Breast epithelium (tissue), 4 donors: ENCODE measurements at regions not wholly inside any gene's neighbourhood (a gene's known extent, or its start where the extent isn't known, plus 50 kb on each side); places are given as distances from the start of the nearest gene placed in this dataset.
"Not testable (repeated sequence)": the region's sequence is repeated elsewhere in the genome, so short reads cannot be mapped to it uniquely, and the experiment has no call there.

ENCODE experiments used
- DNase-seq, 2 donors: peaks; one replicate each; pipeline ENCODE4 v3.0.0-alpha.2; 2019; ENCODE audit warnings: low spot score in 2 of 2
- H3K27ac ChIP-seq, 2 donors: fragments of 200-600 bp; sonication (generic) in 1 of 2; one replicate each; pipeline ENCODE4 v1.5.1; 2016 to 2019; ENCODE audit warnings: mild to moderate bottlenecking in 1 of 2
- H3K27me3 ChIP-seq, 2 donors: fragments of 200-600 bp; sonication (generic) in 1 of 2; one replicate each; pipeline versions ENCODE4 v1.5.1 to v1.6.0; 2017 to 2019; ENCODE audit warnings: control low read depth in 1 of 2, mild to moderate bottlenecking in 1 of 2
- H3K36me3 ChIP-seq: fragments of 200-600 bp; one replicate; pipeline ENCODE4 v1.5.1; 2019
- H3K4me1 ChIP-seq, 2 donors: fragments of 200-600 bp; sonication (generic); one replicate each; pipeline ENCODE4 v1.5.1; 2016 to 2019; ENCODE audit warnings: control low read depth in 1 of 2
- H3K4me3 ChIP-seq, 3 donors: fragments of 200-600 bp; sonication (generic); 1 replicate in 2 of 3; 2 replicates in 1 of 3; pipeline ENCODE4 v1.5.1; 2016 to 2019; ENCODE audit warnings: mild to moderate bottlenecking in 3 of 3, moderate library complexity in 2 of 3
- H3K9me3 ChIP-seq, 2 donors: fragments of 200-600 bp; sonication (generic) in 1 of 2; one replicate each; pipeline ENCODE4 v1.5.1; 2016 to 2019; ENCODE audit warnings: control low read depth in 1 of 2
- POLR2A ChIP-seq: fragments of 450-650 bp; IDR thresholded peaks from one replicate; pipeline ENCODE4 v1.6.1; 2016; ENCODE audit warnings: antibody characterized with exemption, mild to moderate bottlenecking, moderate library complexity
- POLR2AphosphoS5 ChIP-seq, 3 donors: sonication (generic); formaldehyde crosslinking; IDR thresholded peaks; one replicate each; pipeline ENCODE4 v1.6.1; 2017; ENCODE audit warnings: antibody characterized with exemption in 3 of 3
- intact Hi-C: fragments of 100-400 bp; cut with DNase I; formaldehyde crosslinking; loops from one replicate; pipeline ENCODE4 v1.15.1; 2023; ENCODE audit warnings: low total_unique reads
- TF ChIP-seq, protein P1 (sequence below), 3 donors: fragments of 450-650 bp; IDR thresholded peaks; one replicate each; pipeline ENCODE4 v1.5.1; 2016 to 2017; ENCODE audit warnings: antibody characterized with exemption in 3 of 3, mild to moderate bottlenecking in 3 of 3, moderate library complexity in 3 of 3

DNA sequence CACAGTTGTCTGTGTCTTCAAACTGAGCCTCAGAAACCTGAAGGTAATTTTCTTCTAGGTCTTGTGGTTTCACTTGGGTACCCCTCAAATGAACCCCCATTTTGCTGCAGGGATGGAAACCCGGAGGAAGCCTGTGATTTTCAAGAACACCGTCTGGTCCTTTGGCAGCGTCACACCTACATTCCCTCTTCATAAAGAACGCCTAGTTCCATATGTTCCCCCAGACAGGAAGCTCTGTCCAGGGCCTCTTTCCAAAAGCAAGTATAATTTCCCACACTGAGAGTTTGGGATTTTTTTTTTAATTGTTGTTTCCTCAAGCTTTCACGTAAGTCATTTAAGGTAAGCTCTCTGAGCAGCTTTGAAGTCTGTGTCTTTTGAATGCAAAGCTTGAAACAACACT, 515.0 kb downstream of the TMEM114 start:
- TF ChIP-seq POLR2A (no peak), POLR2AphosphoS5 (IDR thresholded peaks at IDR 0.05) (no peak)
- TF ChIP-seq, protein P1, sequence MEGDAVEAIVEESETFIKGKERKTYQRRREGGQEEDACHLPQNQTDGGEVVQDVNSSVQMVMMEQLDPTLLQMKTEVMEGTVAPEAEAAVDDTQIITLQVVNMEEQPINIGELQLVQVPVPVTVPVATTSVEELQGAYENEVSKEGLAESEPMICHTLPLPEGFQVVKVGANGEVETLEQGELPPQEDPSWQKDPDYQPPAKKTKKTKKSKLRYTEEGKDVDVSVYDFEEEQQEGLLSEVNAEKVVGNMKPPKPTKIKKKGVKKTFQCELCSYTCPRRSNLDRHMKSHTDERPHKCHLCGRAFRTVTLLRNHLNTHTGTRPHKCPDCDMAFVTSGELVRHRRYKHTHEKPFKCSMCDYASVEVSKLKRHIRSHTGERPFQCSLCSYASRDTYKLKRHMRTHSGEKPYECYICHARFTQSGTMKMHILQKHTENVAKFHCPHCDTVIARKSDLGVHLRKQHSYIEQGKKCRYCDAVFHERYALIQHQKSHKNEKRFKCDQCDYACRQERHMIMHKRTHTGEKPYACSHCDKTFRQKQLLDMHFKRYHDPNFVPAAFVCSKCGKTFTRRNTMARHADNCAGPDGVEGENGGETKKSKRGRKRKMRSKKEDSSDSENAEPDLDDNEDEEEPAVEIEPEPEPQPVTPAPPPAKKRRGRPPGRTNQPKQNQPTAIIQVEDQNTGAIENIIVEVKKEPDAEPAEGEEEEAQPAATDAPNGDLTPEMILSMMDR (IDR thresholded peaks at IDR 0.05) = no peak
- intact Hi-C loops = no loop called here

DNA sequence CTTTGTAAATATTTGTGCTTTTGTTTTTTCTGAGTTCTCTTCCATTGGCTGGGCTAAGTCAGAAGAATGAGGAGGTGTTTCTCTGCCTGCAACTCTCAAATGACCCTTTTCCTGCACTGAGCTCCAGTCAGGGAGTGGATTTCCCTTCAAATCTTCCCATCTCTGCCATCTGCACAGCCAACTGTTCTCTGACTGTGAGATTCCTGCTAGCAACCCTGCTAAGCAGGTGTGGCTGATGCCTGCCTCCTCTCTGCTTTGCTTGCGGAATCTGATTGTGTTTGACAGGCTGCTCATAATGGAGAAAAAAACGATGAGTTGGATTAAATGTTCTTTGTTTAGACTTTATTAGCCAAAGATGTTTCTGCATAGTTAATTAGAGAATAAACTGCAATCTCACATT, 519.8 kb downstream of the TMEM114 start:
- no peak for DNase-seq
- TF ChIP-seq POLR2AphosphoS5 (IDR thresholded peaks at IDR 0.05) (no peak), POLR2A (no peak)
- TF ChIP-seq, protein P1 (IDR thresholded peaks at IDR 0.05) = no peak

More for the DNA sequence above, 515.0 kb downstream of the TMEM114 start:
- Histone ChIP-seq H3K27me3 (no peaks in the 10 kb centered on the region), H3K4me3 (no peak overlapping the region), H3K9me3 (no peaks in the 10 kb centered on the region), H3K27ac (no peak overlapping the region), H3K4me1 (no peaks in the 10 kb centered on the region), H3K36me3 (no peaks in the 10 kb centered on the region)
- DNase-seq = no peak

DNA sequence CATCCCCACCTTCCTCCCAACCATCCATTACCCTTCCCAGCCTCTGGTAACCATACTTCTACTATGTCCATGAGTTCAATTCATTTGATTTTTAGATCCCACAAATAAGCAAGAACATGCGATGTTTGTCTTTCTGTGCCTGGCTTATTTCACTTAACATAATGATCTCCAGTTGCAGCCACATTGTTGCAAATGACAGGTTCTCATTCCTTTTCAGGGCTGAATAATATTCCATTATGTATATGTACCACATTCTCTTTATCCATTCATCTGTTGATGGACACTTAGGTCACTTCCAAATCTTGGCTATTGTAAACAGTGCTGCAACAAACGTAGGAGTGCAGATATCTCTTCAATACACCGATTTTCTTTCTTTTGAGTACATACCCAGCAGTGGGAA, 522.1 kb downstream of the TMEM114 start:
- intact Hi-C loops, H3K27ac ChIP-seq, DNase-seq, H3K4me1 ChIP-seq, H3K27me3 ChIP-seq, H3K4me3 ChIP-seq, H3K36me3 ChIP-seq: not testable (repeated sequence)
- H3K9me3 ChIP-seq = peaks cover 15 to 28% of the 10 kb centered on the region in 2 donors

More for the DNA sequence above, 519.8 kb downstream of the TMEM114 start:
- Histone ChIP-seq H3K4me1 (no peaks in the 10 kb centered on the region), H3K27me3 (no peaks in the 10 kb centered on the region), H3K27ac (no peak overlapping the region), H3K4me3 (no peak overlapping the region), H3K36me3 (no peaks in the 10 kb centered on the region), H3K9me3 (peaks cover 14 to 20% of the 10 kb centered on the region in 2 donors)
- intact Hi-C loops = no loop called here

DNA sequence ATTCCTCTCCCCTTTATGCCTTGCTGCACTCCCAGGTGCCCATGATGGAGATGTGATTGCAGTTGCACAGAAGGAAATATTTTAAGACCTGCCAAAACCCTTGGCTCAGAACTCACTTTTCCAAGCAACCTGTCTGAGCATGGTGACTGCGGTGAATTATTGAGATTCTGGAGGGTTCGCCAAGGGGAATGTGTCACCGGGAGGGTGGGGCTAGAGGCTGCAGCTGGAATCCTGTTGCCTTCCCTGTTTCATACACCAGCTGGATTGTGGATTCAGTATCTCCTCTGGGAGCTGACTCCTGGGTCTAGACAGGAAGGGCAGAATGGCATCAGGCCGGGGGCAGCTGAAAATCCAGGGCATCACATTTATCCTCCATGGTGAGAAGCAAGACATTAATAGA, 527.2 kb downstream of the TMEM114 start:
- no peaks in the 10 kb centered on the region for H3K4me1 ChIP-seq
- intact Hi-C loops = no loop called here
- no peak overlapping the region for H3K4me3 ChIP-seq
- no peak for TF ChIP-seq POLR2AphosphoS5 (IDR thresholded peaks at IDR 0.05)
- TF ChIP-seq, protein P1 (IDR thresholded peaks at IDR 0.05) = no peak
- no peak for TF ChIP-seq POLR2A
- peak in 1 of 2 donors; percentile 18 for DNase-seq
- no peaks in the 10 kb centered on the region for H3K27me3 ChIP-seq
- H3K9me3 ChIP-seq = peaks cover 15 to 28% of the 10 kb centered on the region in 2 donors
- H3K27ac ChIP-seq = no peak overlapping the region
- no peaks in the 10 kb centered on the region for H3K36me3 ChIP-seq

DNA sequence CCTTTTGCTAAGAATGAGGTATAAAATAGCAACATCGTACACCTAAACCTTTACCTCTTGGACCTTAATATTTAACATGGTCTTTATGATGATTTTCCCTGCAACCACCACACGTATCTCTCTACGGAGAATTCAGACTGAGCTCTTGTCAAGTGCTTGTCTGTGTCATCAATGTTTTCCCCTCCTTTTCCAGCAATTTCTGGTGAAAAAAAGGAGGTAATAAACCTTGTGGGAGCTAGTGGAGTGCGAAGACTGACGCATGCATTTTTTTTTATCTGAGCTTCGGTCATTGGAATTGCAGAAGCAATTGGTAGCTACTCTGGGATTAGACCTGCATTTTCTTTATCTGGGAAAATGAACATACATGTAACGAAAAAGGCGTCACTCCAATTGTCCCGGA, 527.6 kb downstream of the TMEM114 start:
- no peak for DNase-seq
- H3K27ac ChIP-seq = no peak overlapping the region
- TF ChIP-seq POLR2AphosphoS5 (IDR thresholded peaks at IDR 0.05) (no peak), POLR2A (no peak)
- TF ChIP-seq, protein P1 (IDR thresholded peaks at IDR 0.05) = no peak
- no peak overlapping the region for H3K4me3 ChIP-seq
- intact Hi-C loops = no loop called here
- H3K27me3 ChIP-seq = no peaks in the 10 kb centered on the region
- H3K4me1 ChIP-seq = no peaks in the 10 kb centered on the region
- H3K36me3 ChIP-seq = no peaks in the 10 kb centered on the region
- peaks cover 14 to 28% of the 10 kb centered on the region in 2 donors for H3K9me3 ChIP-seq

DNA sequence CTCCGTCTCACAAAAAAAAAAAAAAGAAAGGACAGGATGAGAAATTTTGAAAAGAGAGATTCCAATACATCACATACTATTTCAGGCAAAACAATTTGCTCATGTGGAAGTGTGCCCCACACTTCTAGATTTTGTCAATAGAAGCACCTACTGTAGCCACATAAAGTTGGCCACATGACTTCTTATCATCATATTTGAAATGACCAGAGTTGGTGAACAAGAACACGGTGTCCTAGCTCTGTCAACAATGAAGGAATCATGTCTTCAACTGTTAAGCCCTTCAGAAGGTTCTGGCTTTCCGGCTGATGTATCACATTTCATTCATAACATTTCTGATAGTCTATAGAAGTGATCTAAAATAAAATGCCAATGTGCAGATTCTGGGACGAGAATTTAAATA, 534.5 kb downstream of the TMEM114 start:
- no peaks in the 10 kb centered on the region for H3K36me3 ChIP-seq
- TF ChIP-seq POLR2A (no peak), POLR2AphosphoS5 (IDR thresholded peaks at IDR 0.05) (no peak)
- H3K4me1 ChIP-seq = no peaks in the 10 kb centered on the region
- H3K27ac ChIP-seq = no peak overlapping the region
- H3K27me3 ChIP-seq = no peaks in the 10 kb centered on the region
- no peak overlapping the region for H3K4me3 ChIP-seq
- no peak for DNase-seq
- intact Hi-C loops = no loop called here
- H3K9me3 ChIP-seq = peaks cover 0 to 7% of the 10 kb centered on the region in 2 donors
